HepG2 (cell line): ENCODE measurements at regions not wholly inside any gene's neighbourhood (a gene's known extent, or its start where the extent isn't known, plus 50 kb on each side); places are given as distances from the start of the nearest gene placed in this dataset.

Source experiments
- PCBP2 ChIP-seq: fragments of 200-400 bp; formaldehyde crosslinking; optimal IDR thresholded peaks from 2 replicates; pipeline ENCODE3; 2018; ENCODE audit warnings: low read length, low read depth; ENCODE audit not compliant: poor library complexity, severe bottlenecking
- RXRA ChIP-seq: sonication (generic); formaldehyde crosslinking; IDR thresholded peaks from 2 replicates; pipeline ENCODE4 v1.5.1; 2020; ENCODE audit warnings: missing genetic modification reagents
- SNAPC5 ChIP-seq: sonication (generic); formaldehyde crosslinking; IDR thresholded peaks from 2 replicates; pipeline ENCODE4 v1.8.1; 2023; ENCODE audit warnings: mild to moderate bottlenecking, missing genetic modification reagents, borderline replicate concordance
- TAF1 ChIP-seq: sonication (generic); formaldehyde crosslinking; IDR thresholded peaks from 2 replicates; pipeline ENCODE4 v1.4.0; 2020; ENCODE audit warnings: missing genetic modification reagents
- TEAD2 ChIP-seq: sonication (generic); formaldehyde crosslinking; IDR thresholded peaks from 2 replicates; pipeline ENCODE4 v1.9.0; 2021; ENCODE audit warnings: missing genetic modification reagents
- TF ChIP-seq, protein P1 (sequence below): sonication (generic); formaldehyde crosslinking; IDR thresholded peaks from 2 replicates; pipeline ENCODE4 v1.5.0; 2020; ENCODE audit warnings: mild to moderate bottlenecking, missing genetic modification reagents, moderate library complexity
- TF ChIP-seq, protein P2 (sequence below): sonication (generic); formaldehyde crosslinking; IDR thresholded peaks from 2 replicates; pipeline ENCODE4 v1.8.0; 2022; ENCODE audit warnings: missing genetic modification reagents, mild to moderate bottlenecking, borderline replicate concordance
- TF ChIP-seq, protein P3 (sequence below): sonication (generic); formaldehyde crosslinking; IDR thresholded peaks from 2 replicates; pipeline ENCODE4 v1.4.0; 2020; ENCODE audit warnings: missing genetic modification reagents

GRCh38 chr16:77014441-77014840, 176.5 kb upstream of the MON1B start:
- TF ChIP-seq PCBP2 = no peak
- no peak for TF ChIP-seq TEAD2
- TF ChIP-seq SNAPC5 = no peak
- TF ChIP-seq, protein P1, sequence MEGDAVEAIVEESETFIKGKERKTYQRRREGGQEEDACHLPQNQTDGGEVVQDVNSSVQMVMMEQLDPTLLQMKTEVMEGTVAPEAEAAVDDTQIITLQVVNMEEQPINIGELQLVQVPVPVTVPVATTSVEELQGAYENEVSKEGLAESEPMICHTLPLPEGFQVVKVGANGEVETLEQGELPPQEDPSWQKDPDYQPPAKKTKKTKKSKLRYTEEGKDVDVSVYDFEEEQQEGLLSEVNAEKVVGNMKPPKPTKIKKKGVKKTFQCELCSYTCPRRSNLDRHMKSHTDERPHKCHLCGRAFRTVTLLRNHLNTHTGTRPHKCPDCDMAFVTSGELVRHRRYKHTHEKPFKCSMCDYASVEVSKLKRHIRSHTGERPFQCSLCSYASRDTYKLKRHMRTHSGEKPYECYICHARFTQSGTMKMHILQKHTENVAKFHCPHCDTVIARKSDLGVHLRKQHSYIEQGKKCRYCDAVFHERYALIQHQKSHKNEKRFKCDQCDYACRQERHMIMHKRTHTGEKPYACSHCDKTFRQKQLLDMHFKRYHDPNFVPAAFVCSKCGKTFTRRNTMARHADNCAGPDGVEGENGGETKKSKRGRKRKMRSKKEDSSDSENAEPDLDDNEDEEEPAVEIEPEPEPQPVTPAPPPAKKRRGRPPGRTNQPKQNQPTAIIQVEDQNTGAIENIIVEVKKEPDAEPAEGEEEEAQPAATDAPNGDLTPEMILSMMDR (CRISPR knock-in tag) = no peak
- TF ChIP-seq TAF1 (CRISPR knock-in tag) = no peak
- TF ChIP-seq RXRA (CRISPR knock-in tag) = no peak
- TF ChIP-seq, protein P2, sequence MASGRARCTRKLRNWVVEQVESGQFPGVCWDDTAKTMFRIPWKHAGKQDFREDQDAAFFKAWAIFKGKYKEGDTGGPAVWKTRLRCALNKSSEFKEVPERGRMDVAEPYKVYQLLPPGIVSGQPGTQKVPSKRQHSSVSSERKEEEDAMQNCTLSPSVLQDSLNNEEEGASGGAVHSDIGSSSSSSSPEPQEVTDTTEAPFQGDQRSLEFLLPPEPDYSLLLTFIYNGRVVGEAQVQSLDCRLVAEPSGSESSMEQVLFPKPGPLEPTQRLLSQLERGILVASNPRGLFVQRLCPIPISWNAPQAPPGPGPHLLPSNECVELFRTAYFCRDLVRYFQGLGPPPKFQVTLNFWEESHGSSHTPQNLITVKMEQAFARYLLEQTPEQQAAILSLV (CRISPR knock-in tag) = no peak
- TF ChIP-seq, protein P3, sequence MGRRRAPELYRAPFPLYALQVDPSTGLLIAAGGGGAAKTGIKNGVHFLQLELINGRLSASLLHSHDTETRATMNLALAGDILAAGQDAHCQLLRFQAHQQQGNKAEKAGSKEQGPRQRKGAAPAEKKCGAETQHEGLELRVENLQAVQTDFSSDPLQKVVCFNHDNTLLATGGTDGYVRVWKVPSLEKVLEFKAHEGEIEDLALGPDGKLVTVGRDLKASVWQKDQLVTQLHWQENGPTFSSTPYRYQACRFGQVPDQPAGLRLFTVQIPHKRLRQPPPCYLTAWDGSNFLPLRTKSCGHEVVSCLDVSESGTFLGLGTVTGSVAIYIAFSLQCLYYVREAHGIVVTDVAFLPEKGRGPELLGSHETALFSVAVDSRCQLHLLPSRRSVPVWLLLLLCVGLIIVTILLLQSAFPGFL (CRISPR knock-in tag) = no peak
